ENCODE measurements at regions not wholly inside any gene's neighbourhood (a gene's known extent, or its start where the extent isn't known, plus 50 kb on each side); places are given as distances from the start of the nearest gene placed in this dataset.

DNA sequence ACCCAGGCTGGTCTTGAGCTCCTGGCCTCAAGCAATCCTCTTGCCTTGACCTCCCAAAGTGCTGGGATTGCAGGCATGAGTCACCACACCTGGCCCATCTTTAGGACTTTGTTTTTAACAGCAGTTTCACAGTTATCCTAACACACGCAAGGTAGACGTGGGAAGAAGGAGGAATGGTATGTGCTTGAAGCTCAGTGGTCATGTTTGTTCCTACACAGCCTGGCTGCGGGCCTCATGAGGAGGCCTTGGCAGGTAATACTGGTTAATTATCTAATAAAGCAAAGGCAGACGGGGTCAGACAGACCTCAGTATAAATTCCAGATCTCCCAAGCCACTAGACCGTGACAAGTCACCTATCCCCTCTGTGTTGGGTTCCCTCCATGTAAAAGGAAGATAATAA is 271.8 kb downstream of the PCNX1 start:
- Histone ChIP-seq H3K9ac (ENCODE audit: low read length in 3 of 3) (no peak overlapping the region), H3K4me1 (ENCODE audit: control insufficient read depth in 2 of 3, insufficient read depth in 2 of 3, low read depth in 1 of 3, low read length in 3 of 3) (no peaks in the 10 kb centered on the region), H3K9me3 (ENCODE audit: control insufficient read depth in 2 of 3, insufficient read depth in 1 of 3, low read length in 3 of 3) (no peaks in the 10 kb centered on the region), H3K4me3 (ENCODE audit: low read length in 3 of 3) (no peak overlapping the region), H3K27ac (ENCODE audit: low read depth in 2 of 2, low read length in 2 of 2) (no peak overlapping the region), H3K27me3 (ENCODE audit: control insufficient read depth, insufficient read depth, low read length) (no peaks in the 10 kb centered on the region), H3K36me3 (ENCODE audit: control insufficient read depth in 2 of 3, insufficient read depth in 3 of 3, low read length in 3 of 3) (no peaks in the 10 kb centered on the region)
- DNase-seq (no peak), FAIRE-seq (no peak)
- TF ChIP-seq, protein P1, sequence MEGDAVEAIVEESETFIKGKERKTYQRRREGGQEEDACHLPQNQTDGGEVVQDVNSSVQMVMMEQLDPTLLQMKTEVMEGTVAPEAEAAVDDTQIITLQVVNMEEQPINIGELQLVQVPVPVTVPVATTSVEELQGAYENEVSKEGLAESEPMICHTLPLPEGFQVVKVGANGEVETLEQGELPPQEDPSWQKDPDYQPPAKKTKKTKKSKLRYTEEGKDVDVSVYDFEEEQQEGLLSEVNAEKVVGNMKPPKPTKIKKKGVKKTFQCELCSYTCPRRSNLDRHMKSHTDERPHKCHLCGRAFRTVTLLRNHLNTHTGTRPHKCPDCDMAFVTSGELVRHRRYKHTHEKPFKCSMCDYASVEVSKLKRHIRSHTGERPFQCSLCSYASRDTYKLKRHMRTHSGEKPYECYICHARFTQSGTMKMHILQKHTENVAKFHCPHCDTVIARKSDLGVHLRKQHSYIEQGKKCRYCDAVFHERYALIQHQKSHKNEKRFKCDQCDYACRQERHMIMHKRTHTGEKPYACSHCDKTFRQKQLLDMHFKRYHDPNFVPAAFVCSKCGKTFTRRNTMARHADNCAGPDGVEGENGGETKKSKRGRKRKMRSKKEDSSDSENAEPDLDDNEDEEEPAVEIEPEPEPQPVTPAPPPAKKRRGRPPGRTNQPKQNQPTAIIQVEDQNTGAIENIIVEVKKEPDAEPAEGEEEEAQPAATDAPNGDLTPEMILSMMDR (IDR thresholded peaks at IDR 0.05; ENCODE audit: borderline replicate concordance, extremely low read depth, insufficient read depth), result no peak
- intact Hi-C loops (cut with DNase I), result no loop called here

- Histone ChIP-seq H3K9me3 (ENCODE audit: control insufficient read depth in 2 of 3, insufficient read depth in 1 of 3, low read length in 3 of 3) (no peaks in the 10 kb centered on the region), H3K4me1 (ENCODE audit: control insufficient read depth in 2 of 3, insufficient read depth in 2 of 3, low read depth in 1 of 3, low read length in 3 of 3) (no peaks in the 10 kb centered on the region), H3K36me3 (ENCODE audit: control insufficient read depth in 2 of 3, insufficient read depth in 3 of 3, low read length in 3 of 3) (no peaks in the 10 kb centered on the region), H3K4me3 (ENCODE audit: low read length in 3 of 3) (no peak overlapping the region), H3K9ac (ENCODE audit: low read length in 3 of 3) (no peak overlapping the region), H3K27me3 (ENCODE audit: control insufficient read depth, insufficient read depth, low read length) (no peaks in the 10 kb centered on the region), H3K27ac (ENCODE audit: low read depth in 2 of 2, low read length in 2 of 2) (no peak overlapping the region)
- intact Hi-C loops (cut with DNase I), result no loop called here
- TF ChIP-seq, protein P1 (IDR thresholded peaks at IDR 0.05; ENCODE audit: borderline replicate concordance, extremely low read depth, insufficient read depth), result no peak
- no peak for FAIRE-seq
- DNase-seq, result no peak
These were observed 273.1 kb downstream of the PCNX1 start for GRCh38 chr14:71180397-71180796.

DNA sequence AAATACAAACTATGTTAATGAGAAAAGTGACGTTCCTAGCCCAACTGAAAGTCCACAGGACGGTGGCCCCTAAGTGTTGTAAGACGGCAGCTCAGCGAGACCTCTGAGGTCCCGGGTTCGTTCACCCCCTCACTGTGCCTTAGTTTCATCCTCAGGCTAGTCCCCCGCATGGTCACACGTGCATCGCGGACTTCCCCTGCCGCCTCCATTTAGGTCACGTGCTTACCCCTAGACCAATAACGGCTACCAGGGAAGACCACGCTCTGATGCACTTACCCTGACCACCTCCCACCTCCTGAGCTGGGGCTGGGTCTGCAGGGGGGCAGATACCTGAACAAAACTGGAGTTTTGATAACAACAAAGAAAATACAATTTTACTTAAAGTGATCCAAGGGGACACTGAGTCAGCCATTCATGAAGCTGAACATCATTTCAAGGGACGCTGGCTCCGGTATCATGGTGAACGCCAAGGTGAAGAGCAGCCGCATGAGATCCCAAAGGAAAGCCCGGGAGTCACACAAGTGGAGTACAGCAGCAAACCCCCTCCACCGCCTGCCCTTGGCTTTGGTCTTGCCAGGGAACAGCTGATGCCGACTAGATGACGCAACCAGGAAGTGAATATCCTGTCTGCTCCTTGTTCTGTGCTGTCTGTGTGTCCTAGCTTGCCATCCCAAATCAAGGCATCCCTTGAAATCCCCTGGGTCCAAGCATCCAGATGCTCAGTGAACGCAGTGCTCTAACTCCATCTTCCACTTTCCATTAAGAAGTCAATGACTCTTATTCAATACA is 274.1 kb downstream of the PCNX1 start:
- no peak for DNase-seq
- Histone ChIP-seq H3K36me3 (ENCODE audit: control insufficient read depth in 2 of 3, insufficient read depth in 3 of 3, low read length in 3 of 3) (no peaks in the 10 kb centered on the region), H3K4me3 (ENCODE audit: low read length in 3 of 3) (no peak overlapping the region), H3K9me3 (ENCODE audit: control insufficient read depth in 2 of 3, insufficient read depth in 1 of 3, low read length in 3 of 3) (no peaks in the 10 kb centered on the region), H3K27me3 (ENCODE audit: control insufficient read depth, insufficient read depth, low read length) (no peaks in the 10 kb centered on the region), H3K4me1 (ENCODE audit: control insufficient read depth in 2 of 3, insufficient read depth in 2 of 3, low read depth in 1 of 3, low read length in 3 of 3) (no peaks in the 10 kb centered on the region), H3K9ac (ENCODE audit: low read length in 3 of 3) (no peak overlapping the region), H3K27ac (ENCODE audit: low read depth in 2 of 2, low read length in 2 of 2) (no peak overlapping the region)
- no peak for FAIRE-seq
- intact Hi-C loops (cut with DNase I), result no loop called here
- TF ChIP-seq, protein P1 (IDR thresholded peaks at IDR 0.05; ENCODE audit: borderline replicate concordance, extremely low read depth, insufficient read depth), result no peak

Measured in kidney (tissue), 13 donors.